ENCODE measurements at regions not wholly inside any gene's neighbourhood (a gene's known extent, or its start where the extent isn't known, plus 50 kb on each side); places are given as distances from the start of the nearest gene placed in this dataset.

DNA sequence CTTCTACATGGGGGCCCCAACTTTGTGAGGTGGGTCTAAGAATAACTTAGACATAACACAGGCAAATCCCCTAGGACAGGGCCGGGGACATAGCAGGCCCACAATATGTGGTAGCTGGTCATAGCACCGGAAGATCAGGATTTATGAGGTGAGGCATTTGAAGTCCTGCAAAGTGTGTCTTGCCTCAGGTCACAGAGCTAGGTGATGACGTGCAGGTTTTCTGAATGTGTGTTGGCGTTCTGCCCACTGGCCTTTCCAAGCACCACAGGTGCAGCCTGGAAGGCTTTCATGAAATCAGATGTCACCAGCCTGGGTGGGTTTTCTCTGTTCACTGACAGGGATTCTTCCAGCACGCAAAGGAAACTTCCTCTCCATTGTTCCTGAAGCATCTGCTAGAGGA, 119.1 kb downstream of the LRATD1 start (continued):
- TF ChIP-seq, protein P1, sequence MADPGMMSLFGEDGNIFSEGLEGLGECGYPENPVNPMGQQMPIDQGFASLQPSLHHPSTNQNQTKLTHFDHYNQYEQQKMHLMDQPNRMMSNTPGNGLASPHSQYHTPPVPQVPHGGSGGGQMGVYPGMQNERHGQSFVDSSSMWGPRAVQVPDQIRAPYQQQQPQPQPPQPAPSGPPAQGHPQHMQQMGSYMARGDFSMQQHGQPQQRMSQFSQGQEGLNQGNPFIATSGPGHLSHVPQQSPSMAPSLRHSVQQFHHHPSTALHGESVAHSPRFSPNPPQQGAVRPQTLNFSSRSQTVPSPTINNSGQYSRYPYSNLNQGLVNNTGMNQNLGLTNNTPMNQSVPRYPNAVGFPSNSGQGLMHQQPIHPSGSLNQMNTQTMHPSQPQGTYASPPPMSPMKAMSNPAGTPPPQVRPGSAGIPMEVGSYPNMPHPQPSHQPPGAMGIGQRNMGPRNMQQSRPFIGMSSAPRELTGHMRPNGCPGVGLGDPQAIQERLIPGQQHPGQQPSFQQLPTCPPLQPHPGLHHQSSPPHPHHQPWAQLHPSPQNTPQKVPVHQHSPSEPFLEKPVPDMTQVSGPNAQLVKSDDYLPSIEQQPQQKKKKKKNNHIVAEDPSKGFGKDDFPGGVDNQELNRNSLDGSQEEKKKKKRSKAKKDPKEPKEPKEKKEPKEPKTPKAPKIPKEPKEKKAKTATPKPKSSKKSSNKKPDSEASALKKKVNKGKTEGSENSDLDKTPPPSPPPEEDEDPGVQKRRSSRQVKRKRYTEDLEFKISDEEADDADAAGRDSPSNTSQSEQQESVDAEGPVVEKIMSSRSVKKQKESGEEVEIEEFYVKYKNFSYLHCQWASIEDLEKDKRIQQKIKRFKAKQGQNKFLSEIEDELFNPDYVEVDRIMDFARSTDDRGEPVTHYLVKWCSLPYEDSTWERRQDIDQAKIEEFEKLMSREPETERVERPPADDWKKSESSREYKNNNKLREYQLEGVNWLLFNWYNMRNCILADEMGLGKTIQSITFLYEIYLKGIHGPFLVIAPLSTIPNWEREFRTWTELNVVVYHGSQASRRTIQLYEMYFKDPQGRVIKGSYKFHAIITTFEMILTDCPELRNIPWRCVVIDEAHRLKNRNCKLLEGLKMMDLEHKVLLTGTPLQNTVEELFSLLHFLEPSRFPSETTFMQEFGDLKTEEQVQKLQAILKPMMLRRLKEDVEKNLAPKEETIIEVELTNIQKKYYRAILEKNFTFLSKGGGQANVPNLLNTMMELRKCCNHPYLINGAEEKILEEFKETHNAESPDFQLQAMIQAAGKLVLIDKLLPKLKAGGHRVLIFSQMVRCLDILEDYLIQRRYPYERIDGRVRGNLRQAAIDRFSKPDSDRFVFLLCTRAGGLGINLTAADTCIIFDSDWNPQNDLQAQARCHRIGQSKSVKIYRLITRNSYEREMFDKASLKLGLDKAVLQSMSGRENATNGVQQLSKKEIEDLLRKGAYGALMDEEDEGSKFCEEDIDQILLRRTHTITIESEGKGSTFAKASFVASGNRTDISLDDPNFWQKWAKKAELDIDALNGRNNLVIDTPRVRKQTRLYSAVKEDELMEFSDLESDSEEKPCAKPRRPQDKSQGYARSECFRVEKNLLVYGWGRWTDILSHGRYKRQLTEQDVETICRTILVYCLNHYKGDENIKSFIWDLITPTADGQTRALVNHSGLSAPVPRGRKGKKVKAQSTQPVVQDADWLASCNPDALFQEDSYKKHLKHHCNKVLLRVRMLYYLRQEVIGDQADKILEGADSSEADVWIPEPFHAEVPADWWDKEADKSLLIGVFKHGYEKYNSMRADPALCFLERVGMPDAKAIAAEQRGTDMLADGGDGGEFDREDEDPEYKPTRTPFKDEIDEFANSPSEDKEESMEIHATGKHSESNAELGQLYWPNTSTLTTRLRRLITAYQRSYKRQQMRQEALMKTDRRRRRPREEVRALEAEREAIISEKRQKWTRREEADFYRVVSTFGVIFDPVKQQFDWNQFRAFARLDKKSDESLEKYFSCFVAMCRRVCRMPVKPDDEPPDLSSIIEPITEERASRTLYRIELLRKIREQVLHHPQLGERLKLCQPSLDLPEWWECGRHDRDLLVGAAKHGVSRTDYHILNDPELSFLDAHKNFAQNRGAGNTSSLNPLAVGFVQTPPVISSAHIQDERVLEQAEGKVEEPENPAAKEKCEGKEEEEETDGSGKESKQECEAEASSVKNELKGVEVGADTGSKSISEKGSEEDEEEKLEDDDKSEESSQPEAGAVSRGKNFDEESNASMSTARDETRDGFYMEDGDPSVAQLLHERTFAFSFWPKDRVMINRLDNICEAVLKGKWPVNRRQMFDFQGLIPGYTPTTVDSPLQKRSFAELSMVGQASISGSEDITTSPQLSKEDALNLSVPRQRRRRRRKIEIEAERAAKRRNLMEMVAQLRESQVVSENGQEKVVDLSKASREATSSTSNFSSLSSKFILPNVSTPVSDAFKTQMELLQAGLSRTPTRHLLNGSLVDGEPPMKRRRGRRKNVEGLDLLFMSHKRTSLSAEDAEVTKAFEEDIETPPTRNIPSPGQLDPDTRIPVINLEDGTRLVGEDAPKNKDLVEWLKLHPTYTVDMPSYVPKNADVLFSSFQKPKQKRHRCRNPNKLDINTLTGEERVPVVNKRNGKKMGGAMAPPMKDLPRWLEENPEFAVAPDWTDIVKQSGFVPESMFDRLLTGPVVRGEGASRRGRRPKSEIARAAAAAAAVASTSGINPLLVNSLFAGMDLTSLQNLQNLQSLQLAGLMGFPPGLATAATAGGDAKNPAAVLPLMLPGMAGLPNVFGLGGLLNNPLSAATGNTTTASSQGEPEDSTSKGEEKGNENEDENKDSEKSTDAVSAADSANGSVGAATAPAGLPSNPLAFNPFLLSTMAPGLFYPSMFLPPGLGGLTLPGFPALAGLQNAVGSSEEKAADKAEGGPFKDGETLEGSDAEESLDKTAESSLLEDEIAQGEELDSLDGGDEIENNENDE (IDR thresholded peaks at IDR 0.05; ENCODE audit: insufficient replicate concordance, low read length), result no peak
- TF ChIP-seq, protein P2, sequence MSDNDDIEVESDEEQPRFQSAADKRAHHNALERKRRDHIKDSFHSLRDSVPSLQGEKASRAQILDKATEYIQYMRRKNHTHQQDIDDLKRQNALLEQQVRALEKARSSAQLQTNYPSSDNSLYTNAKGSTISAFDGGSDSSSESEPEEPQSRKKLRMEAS (IDR thresholded peaks at IDR 0.05), result no peak
- TF ChIP-seq BRCA1 (IDR thresholded peaks at IDR 0.05; ENCODE audit: low read depth, low read length) (no peak), CBX5 (IDR thresholded peaks at IDR 0.05; ENCODE audit: low read depth, low read length) (no peak)
